GM19025 (cell line): ENCODE measurements at regions not wholly inside any gene's neighbourhood (a gene's known extent, or its start where the extent isn't known, plus 50 kb on each side); places are given as distances from the start of the nearest gene placed in this dataset.

ENCODE experiments used
- ATAC-seq: cut with Tn5 transposase; IDR thresholded peaks from one replicate; pipeline ENCODE4 v1.9.1; 2021; ENCODE audit warnings: mild to moderate bottlenecking, low read depth, moderate library complexity; ENCODE audit not compliant: unreplicated experiment

DNA sequence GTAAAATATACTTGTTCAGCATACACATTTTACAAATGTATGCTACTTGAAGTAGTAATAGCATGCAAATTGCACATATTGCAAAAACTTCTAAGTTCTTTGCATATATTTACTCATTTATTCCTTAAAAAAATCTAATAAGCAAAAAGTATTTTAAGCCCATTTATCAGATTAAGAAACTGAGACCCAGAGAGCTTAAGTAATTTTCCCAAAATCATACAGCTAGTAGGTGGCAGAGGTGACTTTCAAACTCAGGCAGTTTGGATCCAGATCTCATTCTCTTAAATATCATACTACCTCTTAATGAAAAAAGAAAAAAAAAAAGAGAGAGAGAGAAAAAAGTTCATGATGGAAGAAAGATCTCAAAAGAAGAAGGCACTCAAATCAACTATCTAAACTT lies 157.9 kb downstream of the RPS12 start:
- ATAC-seq: no peak

DNA sequence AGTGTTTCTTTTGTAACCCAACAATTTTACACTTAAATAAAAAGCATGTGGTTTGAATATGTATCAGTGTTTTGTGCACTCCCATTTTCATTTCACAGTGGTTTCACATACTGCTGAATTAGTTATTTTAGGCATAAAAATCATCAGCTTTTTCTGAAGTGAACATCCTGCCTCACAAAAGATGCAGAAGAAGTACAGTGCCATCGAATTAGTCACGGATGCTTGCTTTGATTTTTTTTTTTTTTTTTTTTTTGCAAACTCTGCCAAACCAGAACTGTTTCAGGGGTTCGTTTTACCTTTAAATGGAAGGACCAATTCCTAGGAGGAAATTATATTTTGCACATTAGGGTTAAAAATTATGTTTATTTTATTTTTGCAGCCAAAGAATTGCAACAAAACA lies 158.6 kb downstream of the RPS12 start:
- ATAC-seq: no peak

DNA sequence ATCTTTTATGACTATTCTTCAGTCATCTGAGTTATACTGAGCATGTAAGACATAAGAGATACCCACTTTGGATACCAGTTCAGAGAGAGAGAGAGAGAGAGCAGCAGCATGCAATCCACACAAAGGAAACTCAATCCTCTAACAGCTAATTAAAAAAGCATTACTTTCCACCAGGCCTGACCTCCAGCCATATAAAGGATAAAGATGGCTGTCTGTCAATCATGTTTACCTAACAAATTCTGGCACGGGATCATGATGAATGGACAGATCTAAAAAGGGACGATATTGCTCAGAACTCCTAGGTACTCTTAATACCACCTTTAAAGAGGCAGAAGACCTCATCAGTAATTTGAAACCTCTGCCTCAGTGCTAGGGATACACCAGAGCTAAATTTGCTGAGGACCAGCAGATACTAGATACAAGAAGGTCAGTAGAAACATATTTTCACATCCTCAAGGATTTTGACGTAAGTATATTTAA lies 159.2 kb downstream of the RPS12 start:
- no peak for ATAC-seq

DNA sequence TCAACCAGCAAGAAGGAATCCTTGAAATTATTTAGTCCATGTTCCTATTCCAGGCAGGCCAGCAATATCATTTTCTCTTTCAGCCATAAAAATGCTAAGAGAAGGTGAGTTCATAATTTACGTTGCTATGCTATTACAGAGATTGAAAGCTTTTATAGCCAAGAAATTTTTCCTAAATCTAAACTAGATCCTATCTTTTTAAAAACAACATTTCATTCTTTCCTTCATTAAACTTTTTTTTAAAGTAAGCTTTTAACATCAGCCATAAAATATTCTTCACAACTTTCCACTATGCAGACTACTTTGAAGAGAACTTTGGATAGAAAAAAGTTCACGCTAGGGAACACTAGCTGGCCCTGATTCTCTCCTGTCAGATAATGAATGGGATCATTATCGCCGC lies 159.8 kb downstream of the RPS12 start:
- ATAC-seq: no peak

DNA sequence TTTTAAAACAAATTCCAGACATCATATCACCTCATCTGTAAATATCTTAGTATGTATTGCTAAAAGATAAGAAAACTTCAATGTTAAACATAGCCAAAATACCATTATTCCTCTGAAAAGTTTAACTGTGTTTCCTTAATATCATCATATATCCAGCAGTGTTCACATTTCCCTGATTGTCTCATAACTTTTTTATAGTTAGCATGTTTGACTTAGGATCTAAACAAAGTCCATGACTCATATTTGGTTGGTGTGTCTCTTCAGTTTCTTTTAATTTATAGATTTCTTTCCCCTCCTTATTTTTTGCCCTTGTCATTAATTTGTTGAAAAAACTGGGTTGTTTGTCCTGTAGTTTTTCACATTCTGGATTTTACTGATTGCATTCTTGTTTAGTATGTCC lies 163.0 kb downstream of the RPS12 start:
- no peak for ATAC-seq

DNA sequence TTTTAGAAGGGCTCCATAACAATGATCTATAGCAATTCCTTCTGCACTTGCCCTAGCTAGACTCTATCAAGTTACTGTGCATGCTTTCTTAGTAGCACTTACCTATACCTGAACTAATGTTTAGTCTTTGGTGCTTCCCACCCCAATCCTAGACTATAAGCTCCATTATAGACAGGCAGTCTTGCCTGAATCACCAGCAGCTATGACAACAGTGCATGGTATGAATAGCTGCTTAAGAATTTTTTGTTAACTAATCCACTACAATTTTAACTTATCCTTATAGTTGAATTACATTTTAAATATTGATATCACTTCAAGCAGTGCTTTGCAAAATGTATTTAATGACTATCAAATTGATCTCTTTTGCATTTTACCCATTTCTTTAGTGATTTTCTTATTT lies 164.3 kb downstream of the RPS12 start:
- no peak for ATAC-seq

DNA sequence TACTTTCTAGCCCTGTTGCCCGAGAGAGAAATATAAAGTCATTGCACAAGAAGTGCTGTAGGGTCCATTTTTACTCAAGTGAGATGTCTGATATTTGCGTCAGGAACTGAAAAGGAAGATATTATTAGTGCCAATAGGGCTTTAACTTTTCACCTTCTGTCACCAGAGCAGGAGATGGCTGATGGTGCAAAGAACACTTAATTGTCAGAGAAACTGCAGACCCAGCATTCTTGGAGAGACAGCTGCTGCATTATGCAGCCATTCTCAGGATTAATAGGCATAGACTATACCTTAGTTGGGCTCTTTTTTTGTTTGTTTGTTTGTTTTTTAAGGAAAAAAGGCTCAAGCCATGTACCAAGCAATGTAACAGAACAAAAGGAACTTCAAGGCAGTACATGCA lies 179.4 kb downstream of the RPS12 start:
- ATAC-seq: no peak

DNA sequence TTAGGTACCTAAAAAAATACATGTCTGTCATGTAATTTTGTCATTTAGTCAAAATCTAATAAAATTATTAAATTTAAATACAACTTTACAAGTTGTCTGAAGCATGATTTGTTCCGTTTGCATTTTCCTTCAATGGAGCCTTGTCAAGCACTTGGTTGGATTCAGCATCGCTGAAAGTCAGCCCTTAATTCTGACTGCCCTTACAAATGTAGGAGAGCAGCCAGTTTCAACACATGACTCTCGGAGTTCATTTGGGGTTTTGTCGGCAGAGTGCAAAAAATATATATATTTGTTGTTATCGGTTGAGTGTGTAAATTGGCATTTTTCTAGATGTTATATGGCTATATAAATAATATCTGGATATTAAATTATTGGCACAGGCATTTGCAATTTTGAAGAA lies 180.6 kb downstream of the RPS12 start:
- no peak for ATAC-seq

DNA sequence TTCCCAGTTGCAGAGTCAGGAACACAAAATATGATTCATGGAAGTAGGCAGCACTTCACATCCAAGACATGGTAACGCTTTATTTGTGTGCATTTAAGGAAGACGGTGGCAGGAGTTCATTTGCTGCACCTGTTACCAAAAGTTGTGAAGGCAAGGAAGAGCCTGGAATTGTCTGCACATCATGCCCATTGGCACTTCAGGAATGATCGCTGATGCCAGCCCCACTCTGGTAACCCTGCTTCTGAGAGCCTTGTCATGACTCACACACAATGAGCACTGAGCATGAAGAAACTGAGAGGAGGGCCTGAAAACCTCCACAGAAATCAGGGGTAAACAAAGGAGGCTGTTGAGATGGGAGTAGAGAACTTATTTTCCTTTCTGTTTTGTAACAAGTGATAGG lies 181.1 kb downstream of the RPS12 start:
- ATAC-seq: no peak

DNA sequence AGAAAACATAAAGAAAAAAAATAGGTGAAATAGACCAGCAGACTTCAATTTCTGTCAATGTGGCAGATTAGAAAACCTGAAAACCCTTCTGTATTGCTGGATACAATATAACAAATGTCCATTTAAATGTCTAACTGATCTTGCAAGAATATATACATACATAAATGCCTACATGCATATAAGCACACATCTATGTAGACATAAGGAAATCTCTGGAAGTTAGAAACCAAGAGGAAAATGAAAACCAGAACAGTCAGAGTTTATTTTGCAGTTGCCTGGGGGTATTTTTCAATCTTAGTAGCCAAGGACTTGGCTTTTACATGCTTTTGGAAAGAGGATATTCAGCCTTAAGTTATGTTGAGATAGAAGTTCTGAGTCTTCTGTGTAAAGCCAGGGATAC lies 184.0 kb downstream of the RPS12 start:
- no peak for ATAC-seq

DNA sequence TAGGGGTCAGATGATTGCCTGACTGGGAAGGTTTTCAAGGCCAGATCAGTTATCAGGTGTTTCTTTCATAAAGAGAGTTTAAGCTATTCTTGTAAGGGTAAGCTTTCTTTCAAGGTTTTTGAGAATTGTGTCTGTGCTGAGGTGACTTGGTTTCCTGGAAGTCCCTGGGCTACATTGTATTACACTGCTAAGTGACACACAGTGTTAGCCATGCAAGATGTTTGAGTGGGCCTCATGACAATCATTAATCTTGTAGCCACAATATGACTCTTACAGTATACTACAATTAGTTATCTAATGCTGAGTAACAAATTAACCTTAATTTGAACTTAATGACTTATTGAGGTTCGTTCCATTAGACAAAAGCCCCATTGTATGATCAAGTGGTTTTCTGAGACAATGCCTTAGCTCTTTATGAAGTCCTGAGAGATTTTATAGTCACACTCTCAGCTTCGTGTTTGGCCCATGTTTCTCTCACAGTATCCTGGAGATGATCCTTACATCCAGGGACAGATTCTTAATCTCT lies 186.7 kb downstream of the RPS12 start:
- no peak for ATAC-seq

DNA sequence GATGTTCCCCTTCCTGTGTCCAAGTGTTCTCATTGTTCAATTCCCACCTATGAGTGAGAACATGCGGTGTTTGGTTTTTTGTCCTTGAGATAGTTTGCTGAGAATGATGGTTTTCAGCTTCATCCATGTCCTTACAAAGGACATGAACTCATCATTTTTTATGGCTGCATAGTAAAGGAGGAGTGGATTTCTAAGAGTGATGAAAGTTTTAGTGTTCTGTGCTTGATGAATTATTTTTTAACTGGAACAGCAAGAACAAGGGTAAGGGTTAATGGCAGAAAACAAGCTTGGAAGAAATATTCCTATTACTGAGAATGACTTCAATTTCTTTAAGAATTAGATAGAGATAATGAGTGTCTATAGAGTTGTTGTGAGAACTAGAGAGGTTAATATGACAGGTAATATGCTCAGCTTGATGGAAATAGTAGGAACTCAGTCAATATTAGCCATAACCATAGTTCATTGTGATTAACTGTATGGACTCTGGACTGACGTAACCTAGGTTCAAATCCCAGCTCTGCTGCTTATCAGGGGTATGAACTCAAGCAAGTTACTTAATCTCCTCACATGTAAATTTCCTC lies 190.0 kb downstream of the RPS12 start:
- ATAC-seq: no peak

DNA sequence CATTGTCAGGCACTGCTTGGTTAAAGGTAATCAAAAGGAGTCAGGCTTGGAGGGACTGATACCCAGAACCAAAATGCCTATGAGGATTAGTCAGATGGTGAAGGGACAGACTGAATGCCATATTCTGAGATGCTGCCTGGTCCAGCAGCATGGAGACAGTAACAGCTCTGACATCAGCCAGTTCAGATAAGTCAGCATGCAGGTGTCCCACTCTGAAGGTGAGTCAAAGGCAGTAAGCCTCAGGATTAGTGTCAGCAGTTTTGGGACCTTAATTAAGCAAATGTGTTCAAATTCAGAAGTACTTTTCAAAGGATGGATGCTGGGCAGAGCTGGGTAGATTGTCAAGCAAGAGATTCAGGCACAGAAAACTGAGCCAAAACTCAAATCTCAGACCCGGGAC lies 198.4 kb downstream of the RPS12 start:
- ATAC-seq: no peak

DNA sequence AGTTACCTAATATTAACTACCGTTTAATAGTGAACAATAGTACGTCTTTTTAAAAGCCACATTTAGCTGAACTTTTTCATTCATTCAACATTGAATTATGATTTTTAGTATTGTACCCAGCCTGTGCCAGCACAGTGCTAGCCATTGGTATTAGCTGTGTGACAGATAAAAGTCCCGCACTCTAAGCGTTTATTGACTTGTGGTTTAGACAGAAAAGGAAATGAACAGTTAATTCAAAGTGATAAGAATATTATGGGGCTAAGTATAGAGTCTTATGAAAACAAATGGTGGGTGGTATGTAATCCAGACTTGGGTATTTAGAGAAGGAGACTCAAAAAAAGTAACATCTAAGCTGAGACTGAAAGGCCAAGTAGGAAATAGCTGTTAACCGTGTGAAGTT lies 202.3 kb downstream of the RPS12 start:
- ATAC-seq: no peak

DNA sequence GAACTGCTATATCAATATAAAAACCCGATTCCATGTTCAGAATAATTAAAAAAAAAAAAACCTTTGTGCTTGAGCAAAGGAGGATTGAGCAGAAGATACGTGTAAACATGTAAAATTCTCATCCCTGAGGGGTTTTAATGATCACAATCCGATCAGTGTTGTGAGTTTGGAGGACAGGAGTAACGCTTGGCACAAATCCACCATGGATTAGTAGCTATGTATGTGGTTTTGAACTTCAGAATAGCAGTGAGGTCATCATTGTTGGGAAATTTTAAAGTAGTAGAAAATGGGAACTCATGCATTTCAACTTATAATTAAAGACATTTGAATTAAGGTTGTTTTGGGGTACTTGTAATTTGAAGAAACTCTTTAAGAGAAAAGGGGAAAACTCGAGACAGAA lies 203.2 kb downstream of the RPS12 start:
- no peak for ATAC-seq

DNA sequence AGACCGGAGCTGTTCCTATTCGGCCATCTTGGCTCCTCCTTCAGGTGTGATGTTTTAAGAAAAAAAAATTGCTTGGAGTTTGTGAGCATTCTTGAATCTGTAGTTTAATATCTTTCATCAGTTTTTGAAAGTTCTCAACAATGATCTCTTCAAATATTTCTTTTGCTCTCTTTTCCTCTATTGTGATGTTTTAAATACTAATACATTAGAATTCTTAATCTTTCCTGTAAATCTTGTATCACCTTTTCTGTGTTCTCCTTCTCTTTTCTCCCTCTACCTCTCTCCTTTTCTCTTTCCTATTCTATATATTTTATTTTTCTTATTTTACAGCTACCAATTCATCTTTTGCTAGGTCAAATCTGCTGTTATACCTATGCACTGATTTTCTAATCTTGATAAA lies 212.3 kb downstream of the RPS12 start:
- ATAC-seq: no peak

DNA sequence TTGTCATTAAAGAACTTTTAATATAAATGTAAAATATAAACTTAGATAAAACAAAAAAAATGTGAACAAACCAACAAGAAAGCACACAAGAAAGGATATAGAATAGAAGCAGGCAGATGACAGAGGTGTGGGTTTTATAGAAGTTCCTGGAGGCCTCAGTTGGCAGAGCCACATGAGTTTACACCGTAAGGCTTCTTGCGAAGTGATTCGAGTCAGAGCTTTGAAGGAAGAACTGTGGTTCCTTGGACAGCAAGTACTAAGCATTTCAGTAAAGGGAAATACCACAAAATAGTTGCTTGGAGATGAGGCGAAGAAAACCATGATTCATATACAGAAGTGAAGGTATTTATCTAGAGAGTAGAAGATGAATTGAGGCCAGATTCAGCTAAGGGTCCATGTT lies 207.9 kb upstream of the EYA4 start:
- no peak for ATAC-seq

DNA sequence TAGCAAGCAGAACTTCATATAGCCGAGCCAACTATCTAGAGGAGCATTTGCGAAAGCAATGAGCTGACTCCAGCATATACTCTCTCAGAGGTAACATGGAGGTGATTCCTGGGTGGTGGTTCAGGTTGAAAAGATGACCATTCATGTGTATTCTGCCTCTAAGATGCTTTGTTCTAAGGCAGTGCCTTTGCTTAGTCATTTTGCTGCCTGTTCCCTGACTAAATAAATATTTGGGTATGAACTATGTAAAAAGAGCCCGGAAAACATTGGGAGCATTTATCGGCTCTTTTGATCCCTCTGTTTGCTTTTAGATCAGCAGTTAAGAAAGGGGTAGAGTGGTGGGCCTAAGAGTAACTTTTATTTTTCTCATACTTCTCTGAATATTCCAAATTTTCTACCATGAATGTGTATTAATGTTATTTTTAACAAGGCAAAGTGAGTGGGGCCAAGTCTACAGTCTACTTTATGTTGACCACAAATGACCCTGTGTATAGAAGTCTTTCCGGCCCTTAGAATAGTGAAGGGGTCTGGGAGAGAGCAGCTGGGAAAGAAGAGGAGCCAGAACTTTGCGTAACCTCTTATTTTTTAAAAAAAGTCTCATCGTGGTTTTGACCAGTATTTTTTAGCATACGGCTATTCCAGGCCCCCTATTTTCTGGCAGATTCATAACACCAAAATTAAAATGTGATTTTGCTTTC lies 206.5 kb upstream of the EYA4 start:
- no peak for ATAC-seq

DNA sequence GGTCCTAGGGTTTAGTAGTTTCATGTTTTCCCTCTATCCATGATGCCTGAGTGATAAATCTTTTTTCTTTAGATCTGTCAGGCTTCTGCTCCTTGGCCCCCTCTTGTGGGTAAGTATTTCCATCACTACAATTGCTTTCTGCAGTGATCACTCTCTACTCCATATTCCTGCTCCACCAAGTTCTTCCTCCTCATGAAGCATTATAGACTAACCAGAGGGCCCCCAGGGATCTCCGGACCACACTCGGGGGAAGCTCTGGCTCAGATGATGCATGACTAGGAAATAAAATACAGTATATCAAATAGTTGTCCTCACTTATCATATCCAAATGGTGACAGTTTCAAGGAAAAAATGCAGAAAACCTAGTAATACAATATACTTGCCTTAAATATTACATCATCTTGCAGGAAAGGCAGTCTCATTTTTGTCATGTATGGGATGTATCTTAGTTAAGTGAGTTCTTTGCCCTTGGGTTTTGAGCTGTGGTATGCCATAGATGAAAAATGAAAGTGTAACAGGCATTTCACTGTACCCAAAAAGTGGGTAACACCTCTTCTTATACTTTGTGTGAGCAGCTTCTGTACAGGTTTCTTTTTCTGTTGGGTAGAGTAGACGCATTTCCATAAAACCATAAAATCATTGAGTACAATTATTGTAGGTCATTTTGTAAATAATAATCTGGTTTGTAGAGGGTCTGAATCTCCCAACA lies 200.9 kb upstream of the EYA4 start:
- no peak for ATAC-seq

DNA sequence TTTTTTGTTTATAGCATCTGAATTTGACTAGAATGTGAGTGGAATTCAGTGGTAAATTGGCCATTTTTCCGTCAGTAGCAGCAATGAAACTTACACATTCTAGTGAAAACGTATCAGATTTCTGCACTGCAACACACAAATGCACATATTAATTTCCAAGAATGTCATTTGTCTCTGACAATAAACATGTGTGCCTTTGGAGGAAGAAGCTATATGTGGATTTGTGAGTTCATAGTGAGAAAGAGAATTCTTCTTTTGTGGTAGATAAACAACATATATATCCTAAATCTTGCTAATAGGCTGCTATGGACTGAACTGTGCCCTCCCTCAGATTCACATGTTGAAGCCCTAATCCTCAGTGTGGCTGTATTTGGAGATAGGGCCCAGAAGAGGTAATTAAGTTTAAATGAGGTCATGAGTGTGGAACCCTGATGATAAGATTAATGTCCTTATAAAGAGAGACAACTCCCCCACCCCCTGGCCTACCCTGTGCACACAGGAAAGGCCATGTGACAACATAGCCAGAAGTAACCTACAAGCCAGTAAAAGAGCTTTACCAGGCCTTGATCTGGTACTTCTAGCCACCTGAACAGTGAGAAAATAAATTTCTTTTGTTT lies 200.2 kb upstream of the EYA4 start:
- ATAC-seq: no peak

DNA sequence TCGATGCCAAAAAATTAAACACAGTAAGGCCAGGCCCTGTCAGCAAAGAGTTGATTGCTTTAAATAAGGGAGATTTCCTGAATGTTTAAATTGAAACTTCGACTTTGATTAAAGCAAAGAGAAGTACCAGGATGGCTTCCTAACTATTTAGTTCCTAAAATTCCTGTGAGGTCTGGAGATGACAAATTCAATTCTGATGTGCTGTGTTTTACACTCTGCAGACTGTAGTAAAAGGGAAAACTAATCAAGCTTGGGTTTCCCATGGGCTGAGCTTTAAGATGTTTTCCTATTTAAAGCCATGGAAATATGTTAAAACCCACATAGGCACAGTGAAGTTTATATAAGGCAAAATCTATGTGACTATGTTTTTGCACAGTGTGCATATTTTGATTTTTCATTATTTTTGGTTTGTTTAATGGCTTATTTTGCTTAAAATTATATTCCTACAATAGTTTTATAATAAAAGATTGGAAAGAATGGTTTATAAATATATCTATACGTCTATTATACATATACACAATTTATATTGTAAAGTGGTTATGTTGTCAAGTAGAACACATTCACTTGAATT lies 198.5 kb upstream of the EYA4 start:
- ATAC-seq: no peak
